ENCODE measurements at regions not wholly inside any gene's neighbourhood (a gene's known extent, or its start where the extent isn't known, plus 50 kb on each side); places are given as distances from the start of the nearest gene placed in this dataset.
"Not testable (repeated sequence)": the region's sequence is repeated elsewhere in the genome, so short reads cannot be mapped to it uniquely, and the experiment has no call there.

GRCh38 chr1:215426101-215426500 lies 141.0 kb upstream of the KCTD3 start:
- H3K36me3 ChIP-seq = no peaks in the 10 kb centered on the region
- H3K27me3 ChIP-seq = no peaks in the 10 kb centered on the region
- H3K27ac ChIP-seq = no peak overlapping the region
- H3K9me3 ChIP-seq (ENCODE audit: low read depth) = no peaks in the 10 kb centered on the region
- no peak for TF ChIP-seq CTCF (IDR thresholded peaks at IDR 0.05; ENCODE audit: low read depth, low read length)
- no peaks in the 10 kb centered on the region for H3K4me1 ChIP-seq (ENCODE audit: low read depth)
- no peak for DNase-seq (ENCODE audit: low read depth in 1 of 2, low spot score in 1 of 2)
- no peak overlapping the region for H3K4me3 ChIP-seq

GRCh38 chr1:215432483-215433227 lies 134.4 kb upstream of the KCTD3 start:
- H3K27me3 ChIP-seq; H3K4me3 ChIP-seq; H3K36me3 ChIP-seq; H3K4me1 ChIP-seq (ENCODE audit: low read depth); H3K9me3 ChIP-seq (ENCODE audit: low read depth); H3K27ac ChIP-seq; DNase-seq (ENCODE audit: low read depth in 1 of 2, low spot score in 1 of 2): not testable (repeated sequence)

GRCh38 chr1:215433237-215433636 lies 133.9 kb upstream of the KCTD3 start:
- no peak for TF ChIP-seq CTCF (IDR thresholded peaks at IDR 0.05; ENCODE audit: low read depth, low read length)
- no peaks in the 10 kb centered on the region for H3K9me3 ChIP-seq (ENCODE audit: low read depth)
- H3K4me1 ChIP-seq (ENCODE audit: low read depth) = no peaks in the 10 kb centered on the region
- H3K4me3 ChIP-seq = no peak overlapping the region
- DNase-seq (ENCODE audit: low read depth in 1 of 2, low spot score in 1 of 2) = no peak
- no peak overlapping the region for H3K27ac ChIP-seq
- H3K27me3 ChIP-seq = no peaks in the 10 kb centered on the region
- H3K36me3 ChIP-seq = no peaks in the 10 kb centered on the region

DNA sequence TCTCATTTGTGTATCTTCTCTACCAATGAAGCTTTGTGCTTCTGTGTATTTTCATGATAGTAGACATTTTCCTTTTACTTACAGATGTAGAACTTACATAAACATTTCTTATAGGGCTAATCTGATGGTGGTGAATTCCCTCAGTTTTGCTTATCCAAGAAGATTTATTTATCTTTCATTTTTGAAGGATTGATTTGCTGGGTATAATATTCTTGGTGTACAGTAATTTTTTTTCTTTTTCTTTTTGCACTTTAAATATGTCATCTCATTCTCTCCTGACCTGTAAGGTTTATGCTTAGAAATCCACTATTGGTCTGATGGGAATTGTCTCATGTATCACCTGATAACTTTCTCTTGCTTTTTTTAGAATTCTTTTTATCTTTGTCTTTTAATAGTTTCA lies 127.6 kb upstream of the KCTD3 start:
- H3K4me1 ChIP-seq (ENCODE audit: low read depth) = no peaks in the 10 kb centered on the region
- H3K27me3 ChIP-seq = no peaks in the 10 kb centered on the region
- no peak overlapping the region for H3K4me3 ChIP-seq
- H3K9me3 ChIP-seq (ENCODE audit: low read depth) = no peaks in the 10 kb centered on the region
- TF ChIP-seq CTCF (IDR thresholded peaks at IDR 0.05; ENCODE audit: low read depth, low read length) = no peak
- DNase-seq (ENCODE audit: low read depth in 1 of 2, low spot score in 1 of 2) = no peak
- no peaks in the 10 kb centered on the region for H3K36me3 ChIP-seq
- no peak overlapping the region for H3K27ac ChIP-seq

GRCh38 chr1:215444715-215445414 lies 122.2 kb upstream of the KCTD3 start:
- no peak for DNase-seq (ENCODE audit: low read depth in 1 of 2, low spot score in 1 of 2)
- TF ChIP-seq CTCF (IDR thresholded peaks at IDR 0.05; ENCODE audit: low read depth, low read length) = no peak
- no peaks in the 10 kb centered on the region for H3K36me3 ChIP-seq
- H3K9me3 ChIP-seq (ENCODE audit: low read depth) = no peaks in the 10 kb centered on the region
- no peaks in the 10 kb centered on the region for H3K4me1 ChIP-seq (ENCODE audit: low read depth)
- H3K27ac ChIP-seq = no peak overlapping the region
- no peak overlapping the region for H3K4me3 ChIP-seq
- no peaks in the 10 kb centered on the region for H3K27me3 ChIP-seq

DNA sequence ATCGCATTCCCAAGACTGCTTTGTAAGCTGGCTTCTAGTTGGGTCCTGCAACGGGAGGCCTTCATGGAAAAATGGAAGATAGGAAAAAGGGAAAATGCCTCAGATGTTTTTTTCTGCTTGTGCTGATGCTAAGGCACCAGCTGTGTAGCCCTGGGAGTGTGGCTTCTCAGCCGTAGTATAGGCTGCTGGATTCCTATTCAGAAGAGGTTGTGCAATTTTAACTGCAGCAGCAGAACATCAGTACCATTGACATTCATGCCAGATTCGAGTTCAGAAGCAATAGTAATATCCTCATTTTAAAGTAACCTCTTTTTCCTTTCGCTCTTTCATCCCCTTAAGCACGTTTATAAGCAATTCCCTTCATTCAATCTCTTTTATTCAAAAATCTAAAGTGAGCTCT lies 119.1 kb upstream of the KCTD3 start:
- H3K4me3 ChIP-seq; H3K27me3 ChIP-seq; H3K27ac ChIP-seq; H3K4me1 ChIP-seq (ENCODE audit: low read depth); DNase-seq (ENCODE audit: low read depth in 1 of 2, low spot score in 1 of 2); H3K9me3 ChIP-seq (ENCODE audit: low read depth); H3K36me3 ChIP-seq: not testable (repeated sequence)

- H3K9me3 ChIP-seq (ENCODE audit: low read depth); DNase-seq (ENCODE audit: low read depth in 1 of 2, low spot score in 1 of 2); H3K27ac ChIP-seq; H3K4me1 ChIP-seq (ENCODE audit: low read depth); H3K4me3 ChIP-seq; H3K27me3 ChIP-seq; H3K36me3 ChIP-seq: not testable (repeated sequence)
These were observed 118.0 kb upstream of the KCTD3 start for GRCh38 chr1:215449147-215449546.

All from cardiac muscle cell (in vitro differentiated cells and primary cell).